ENCODE measurements at regions not wholly inside any gene's neighbourhood (a gene's known extent, or its start where the extent isn't known, plus 50 kb on each side); places are given as distances from the start of the nearest gene placed in this dataset.

- Histone ChIP-seq H3K4me1 (ENCODE audit: control insufficient read depth in 1 of 2, insufficient read depth in 2 of 2, low read length in 2 of 2) (no peaks in the 10 kb centered on the region), H3K9me3 (ENCODE audit: insufficient read depth, low read depth, low read length) (no peaks in the 10 kb centered on the region), H4K12ac (ENCODE audit: low read depth, low read length) (no peak overlapping the region), H3K36me3 (ENCODE audit: control insufficient read depth in 1 of 2, insufficient read depth in 2 of 2, low read length in 2 of 2) (no peaks in the 10 kb centered on the region), H2AFZ (ENCODE audit: insufficient read depth, low read length, poor library complexity) (no peak overlapping the region), H2BK12ac (ENCODE audit: low read length) (no peak overlapping the region), H4K8ac (ENCODE audit: low read depth, low read length) (no peak overlapping the region), H3K9ac (ENCODE audit: low read length) (no peak overlapping the region), H3K4ac (ENCODE audit: low read depth, low read length) (no peak overlapping the region), H3K27ac (ENCODE audit: low read depth, low read length) (no peak overlapping the region), H3K79me1 (ENCODE audit: low read length) (no peaks in the 10 kb centered on the region), H3K4me2 (ENCODE audit: low read length) (no peak overlapping the region), H2BK5ac (ENCODE audit: low read depth, low read length, poor library complexity) (no peak overlapping the region), H3K27me3 (ENCODE audit: insufficient read depth, low read length) (no peaks in the 10 kb centered on the region), H3K23ac (ENCODE audit: low read length) (no peak overlapping the region), H3K18ac (ENCODE audit: low read length) (no peak overlapping the region), H2AK5ac (ENCODE audit: low read length) (no peak overlapping the region), H3K79me2 (ENCODE audit: control insufficient read depth, insufficient read depth, low read length, poor library complexity) (no peaks in the 10 kb centered on the region), H4K91ac (ENCODE audit: low read depth, low read length) (no peak overlapping the region), H3K14ac (ENCODE audit: low read length) (no peak overlapping the region), H3K4me3 (ENCODE audit: low read depth, low read length) (no peak overlapping the region), H2BK120ac (ENCODE audit: insufficient read depth, low read length, poor library complexity) (no peak overlapping the region)
- WGBS (ENCODE audit: extremely low coverage, insufficient coverage, insufficient read length) = no CpG with 5 or more reads among the region's 5 CpGs
- DNase-seq = no peak
These were observed 273.7 kb upstream of the PIK3R1 start for GRCh38 chr5:67941614-67942401.

- Histone ChIP-seq H3K4ac (ENCODE audit: low read depth, low read length) (no peak overlapping the region), H3K14ac (ENCODE audit: low read length) (no peak overlapping the region), H3K79me2 (ENCODE audit: control insufficient read depth, insufficient read depth, low read length, poor library complexity) (no peaks in the 10 kb centered on the region), H2AFZ (ENCODE audit: insufficient read depth, low read length, poor library complexity) (no peak overlapping the region), H3K18ac (ENCODE audit: low read length) (no peak overlapping the region), H2AK5ac (ENCODE audit: low read length) (no peak overlapping the region), H2BK12ac (ENCODE audit: low read length) (no peak overlapping the region), H3K27ac (ENCODE audit: low read depth, low read length) (no peak overlapping the region), H3K23ac (ENCODE audit: low read length) (no peak overlapping the region), H3K4me1 (ENCODE audit: control insufficient read depth in 1 of 2, insufficient read depth in 2 of 2, low read length in 2 of 2) (no peaks in the 10 kb centered on the region), H2BK5ac (ENCODE audit: low read depth, low read length, poor library complexity) (no peak overlapping the region), H4K91ac (ENCODE audit: low read depth, low read length) (no peak overlapping the region), H3K9ac (ENCODE audit: low read length) (no peak overlapping the region), H3K36me3 (ENCODE audit: control insufficient read depth in 1 of 2, insufficient read depth in 2 of 2, low read length in 2 of 2) (no peaks in the 10 kb centered on the region), H4K12ac (ENCODE audit: low read depth, low read length) (no peak overlapping the region), H3K4me2 (ENCODE audit: low read length) (no peak overlapping the region), H3K27me3 (ENCODE audit: insufficient read depth, low read length) (no peaks in the 10 kb centered on the region), H3K4me3 (ENCODE audit: low read depth, low read length) (no peak overlapping the region), H3K9me3 (ENCODE audit: insufficient read depth, low read depth, low read length) (no peaks in the 10 kb centered on the region), H4K8ac (ENCODE audit: low read depth, low read length) (no peak overlapping the region), H2BK120ac (ENCODE audit: insufficient read depth, low read length, poor library complexity) (no peak overlapping the region), H3K79me1 (ENCODE audit: low read length) (no peaks in the 10 kb centered on the region)
- DNase-seq = no peak
- WGBS (ENCODE audit: extremely low coverage, insufficient coverage, insufficient read length) = no CpG with 5 or more reads among the region's 4 CpGs
These were observed 279.5 kb upstream of the PIK3R1 start for GRCh38 chr5:67935908-67936566.

- H3K36me3 ChIP-seq (ENCODE audit: control insufficient read depth in 1 of 2, insufficient read depth in 2 of 2, low read length in 2 of 2) = no peaks in the 10 kb centered on the region
- H3K9ac ChIP-seq (ENCODE audit: low read length) = no peak overlapping the region
- no CpG with 5 or more reads among the region's 4 CpGs for WGBS (ENCODE audit: extremely low coverage, insufficient coverage, insufficient read length)
These were observed 280.6 kb upstream of the PIK3R1 start for GRCh38 chr5:67934976-67935375.

GRCh38 chr5:67925511-67925910 is 290.0 kb upstream of the PIK3R1 start:
- Histone ChIP-seq H3K4ac (ENCODE audit: low read depth, low read length) (no peak overlapping the region), H3K18ac (ENCODE audit: low read length) (no peak overlapping the region), H4K91ac (ENCODE audit: low read depth, low read length) (no peak overlapping the region), H2BK12ac (ENCODE audit: low read length) (no peak overlapping the region), H2BK5ac (ENCODE audit: low read depth, low read length, poor library complexity) (no peak overlapping the region), H3K79me2 (ENCODE audit: control insufficient read depth, insufficient read depth, low read length, poor library complexity) (no peaks in the 10 kb centered on the region), H3K4me1 (ENCODE audit: control insufficient read depth in 1 of 2, insufficient read depth in 2 of 2, low read length in 2 of 2) (no peaks in the 10 kb centered on the region), H3K4me2 (ENCODE audit: low read length) (no peak overlapping the region), H4K12ac (ENCODE audit: low read depth, low read length) (no peak overlapping the region), H3K27ac (ENCODE audit: low read depth, low read length) (no peak overlapping the region), H2AFZ (ENCODE audit: insufficient read depth, low read length, poor library complexity) (no peak overlapping the region), H3K9me3 (ENCODE audit: insufficient read depth, low read depth, low read length) (no peaks in the 10 kb centered on the region), H3K4me3 (ENCODE audit: low read depth, low read length) (no peak overlapping the region), H2BK120ac (ENCODE audit: insufficient read depth, low read length, poor library complexity) (no peak overlapping the region), H3K36me3 (ENCODE audit: control insufficient read depth in 1 of 2, insufficient read depth in 2 of 2, low read length in 2 of 2) (no peaks in the 10 kb centered on the region), H2AK5ac (ENCODE audit: low read length) (no peak overlapping the region), H3K27me3 (ENCODE audit: insufficient read depth, low read length) (no peaks in the 10 kb centered on the region), H3K9ac (ENCODE audit: low read length) (no peak overlapping the region), H3K14ac (ENCODE audit: low read length) (no peak overlapping the region), H4K8ac (ENCODE audit: low read depth, low read length) (no peak overlapping the region), H3K79me1 (ENCODE audit: low read length) (no peaks in the 10 kb centered on the region), H3K23ac (ENCODE audit: low read length) (no peak overlapping the region)
- DNase-seq = no peak
- WGBS (ENCODE audit: extremely low coverage, insufficient coverage, insufficient read length) = no CpG with 5 or more reads among the region's 5 CpGs

More at GRCh38 chr5:67934976-67935375, 280.6 kb upstream of the PIK3R1 start:
- H2AK5ac ChIP-seq (ENCODE audit: low read length) = no peak overlapping the region
- DNase-seq = no peak
- no peak overlapping the region for H3K23ac ChIP-seq (ENCODE audit: low read length)
- H3K4me1 ChIP-seq (ENCODE audit: control insufficient read depth in 1 of 2, insufficient read depth in 2 of 2, low read length in 2 of 2) = no peaks in the 10 kb centered on the region
- H3K4me2 ChIP-seq (ENCODE audit: low read length) = no peak overlapping the region
- no peaks in the 10 kb centered on the region for H3K27me3 ChIP-seq (ENCODE audit: insufficient read depth, low read length)
- no peak overlapping the region for H4K12ac ChIP-seq (ENCODE audit: low read depth, low read length)
- no peak overlapping the region for H3K4me3 ChIP-seq (ENCODE audit: low read depth, low read length)
- H3K14ac ChIP-seq (ENCODE audit: low read length) = no peak overlapping the region
- H3K27ac ChIP-seq (ENCODE audit: low read depth, low read length) = no peak overlapping the region
- H2AFZ ChIP-seq (ENCODE audit: insufficient read depth, low read length, poor library complexity) = no peak overlapping the region
- H3K79me1 ChIP-seq (ENCODE audit: low read length) = no peaks in the 10 kb centered on the region
- H2BK120ac ChIP-seq (ENCODE audit: insufficient read depth, low read length, poor library complexity) = no peak overlapping the region
- H3K4ac ChIP-seq (ENCODE audit: low read depth, low read length) = no peak overlapping the region
- no peak overlapping the region for H2BK12ac ChIP-seq (ENCODE audit: low read length)
- H4K91ac ChIP-seq (ENCODE audit: low read depth, low read length) = no peak overlapping the region
- H2BK5ac ChIP-seq (ENCODE audit: low read depth, low read length, poor library complexity) = no peak overlapping the region
- no peak overlapping the region for H4K8ac ChIP-seq (ENCODE audit: low read depth, low read length)
- no peak overlapping the region for H3K18ac ChIP-seq (ENCODE audit: low read length)
- H3K9me3 ChIP-seq (ENCODE audit: insufficient read depth, low read depth, low read length) = no peaks in the 10 kb centered on the region
- H3K79me2 ChIP-seq (ENCODE audit: control insufficient read depth, insufficient read depth, low read length, poor library complexity) = no peaks in the 10 kb centered on the region
